ACC112 (cell line): ENCODE measurements at regions not wholly inside any gene's neighbourhood (a gene's known extent, or its start where the extent isn't known, plus 50 kb on each side); places are given as distances from the start of the nearest gene placed in this dataset.

Source experiments
- H2AFZ ChIP-seq: fragments of 200-600 bp; sonication (generic); one replicate; pipeline ENCODE4 v1.6.0; 2017; ENCODE audit warnings: antibody characterized with exemption, low read length; ENCODE audit not compliant: unreplicated experiment
- H3K27ac ChIP-seq: fragments of 200-600 bp; sonication (generic); 2 replicates; pipeline ENCODE4 v1.5.1; 2014; ENCODE audit warnings: low read depth, mild to moderate bottlenecking, antibody characterized with exemption, low read length, moderate library complexity
- H3K27me3 ChIP-seq: fragments of 200-600 bp; sonication (generic); 2 replicates; pipeline ENCODE4 v1.6.1; 2014; ENCODE audit warnings: mild to moderate bottlenecking, antibody characterized with exemption, low read length, moderate library complexity, mixed read lengths; ENCODE audit not compliant: insufficient read depth
- H3K36me3 ChIP-seq: fragments of 200-600 bp; sonication (generic); 2 replicates; pipeline ENCODE4 v1.6.1; 2016; ENCODE audit warnings: mild to moderate bottlenecking, antibody characterized with exemption, low read length, moderate library complexity, mixed read lengths; ENCODE audit not compliant: insufficient read depth
- H3K4me1 ChIP-seq: fragments of 200-600 bp; sonication (generic); one replicate; pipeline ENCODE4 v1.6.1; 2016; ENCODE audit warnings: low read length, mixed read lengths; ENCODE audit not compliant: insufficient read depth, unreplicated experiment, control insufficient read depth
- H3K4me3 ChIP-seq: fragments of 200-600 bp; sonication (generic); 2 replicates; pipeline ENCODE4 v1.5.1; 2014; ENCODE audit warnings: mild to moderate bottlenecking, low read depth, low read length
- H3K79me2 ChIP-seq: fragments of 200-600 bp; sonication (generic); one replicate; pipeline ENCODE4 v1.6.0; 2016; ENCODE audit warnings: low read length; ENCODE audit not compliant: control insufficient read depth, unreplicated experiment, insufficient read depth

GRCh38 chr10:128714644-128715415 is 588.6 kb upstream of the MKI67 start:
- Histone ChIP-seq H3K4me1 (no peaks in the 10 kb centered on the region), H2AFZ (no peak overlapping the region), H3K27ac (no peak overlapping the region), H3K4me3 (no peak overlapping the region), H3K27me3 (no peaks in the 10 kb centered on the region), H3K36me3 (no peaks in the 10 kb centered on the region), H3K79me2 (no peaks in the 10 kb centered on the region)

- no peak overlapping the region for H3K4me3 ChIP-seq
- H3K4me1 ChIP-seq, result no peaks in the 10 kb centered on the region
- no peak overlapping the region for H3K27ac ChIP-seq
- H3K36me3 ChIP-seq, result no peaks in the 10 kb centered on the region
- H3K27me3 ChIP-seq, result no peaks in the 10 kb centered on the region
- no peaks in the 10 kb centered on the region for H3K79me2 ChIP-seq
- H2AFZ ChIP-seq, result no peak overlapping the region
These were observed 590.0 kb upstream of the MKI67 start for GRCh38 chr10:128716181-128716580.

GRCh38 chr10:128721963-128722445 is 595.8 kb upstream of the MKI67 start:
- Histone ChIP-seq H3K36me3 (no peaks in the 10 kb centered on the region), H3K4me3 (no peak overlapping the region), H2AFZ (no peak overlapping the region), H3K27me3 (no peaks in the 10 kb centered on the region), H3K4me1 (no peaks in the 10 kb centered on the region), H3K79me2 (no peaks in the 10 kb centered on the region), H3K27ac (no peak overlapping the region)

- no peak overlapping the region for H2AFZ ChIP-seq
- H3K27ac ChIP-seq, result no peak overlapping the region
- H3K4me1 ChIP-seq, result no peaks in the 10 kb centered on the region
- no peaks in the 10 kb centered on the region for H3K79me2 ChIP-seq
- H3K4me3 ChIP-seq, result no peak overlapping the region
- H3K27me3 ChIP-seq, result no peaks in the 10 kb centered on the region
- no peaks in the 10 kb centered on the region for H3K36me3 ChIP-seq
These were observed 596.7 kb upstream of the MKI67 start for GRCh38 chr10:128722947-128723346.

- Histone ChIP-seq H3K4me1 (no peaks in the 10 kb centered on the region), H3K36me3 (no peaks in the 10 kb centered on the region), H3K4me3 (no peak overlapping the region), H3K27me3 (no peaks in the 10 kb centered on the region), H3K27ac (no peak overlapping the region), H2AFZ (no peak overlapping the region), H3K79me2 (no peaks in the 10 kb centered on the region)
These were observed 597.5 kb upstream of the MKI67 start for GRCh38 chr10:128723631-128724205.

GRCh38 chr10:128725531-128725930 is 599.3 kb upstream of the MKI67 start:
- Histone ChIP-seq H3K27ac (no peak overlapping the region), H3K4me1 (no peaks in the 10 kb centered on the region), H3K27me3 (no peaks in the 10 kb centered on the region), H3K36me3 (no peaks in the 10 kb centered on the region), H2AFZ (no peak overlapping the region), H3K79me2 (no peaks in the 10 kb centered on the region), H3K4me3 (no peak overlapping the region)

GRCh38 chr10:128727114-128727513 is 600.9 kb upstream of the MKI67 start:
- Histone ChIP-seq H3K27me3 (no peaks in the 10 kb centered on the region), H2AFZ (no peak overlapping the region), H3K79me2 (no peaks in the 10 kb centered on the region), H3K36me3 (no peaks in the 10 kb centered on the region), H3K4me3 (no peak overlapping the region), H3K4me1 (no peaks in the 10 kb centered on the region), H3K27ac (no peak overlapping the region)

GRCh38 chr10:128729910-128730420 is 603.7 kb upstream of the MKI67 start:
- H3K4me1 ChIP-seq, result no peaks in the 10 kb centered on the region
- no peaks in the 10 kb centered on the region for H3K36me3 ChIP-seq
- no peak overlapping the region for H3K27ac ChIP-seq
- H3K4me3 ChIP-seq, result no peak overlapping the region
- H3K27me3 ChIP-seq, result no peaks in the 10 kb centered on the region
- H2AFZ ChIP-seq, result no peak overlapping the region
- H3K79me2 ChIP-seq, result no peaks in the 10 kb centered on the region

GRCh38 chr10:128730922-128731321 is 604.7 kb upstream of the MKI67 start:
- H3K4me3 ChIP-seq, result no peak overlapping the region
- no peaks in the 10 kb centered on the region for H3K36me3 ChIP-seq
- H2AFZ ChIP-seq, result no peak overlapping the region
- no peaks in the 10 kb centered on the region for H3K4me1 ChIP-seq
- no peak overlapping the region for H3K27ac ChIP-seq
- no peaks in the 10 kb centered on the region for H3K27me3 ChIP-seq
- H3K79me2 ChIP-seq, result no peaks in the 10 kb centered on the region

GRCh38 chr10:128734161-128734560 is 607.9 kb upstream of the MKI67 start:
- Histone ChIP-seq H3K79me2 (no peaks in the 10 kb centered on the region), H2AFZ (no peak overlapping the region), H3K27ac (no peak overlapping the region), H3K4me1 (no peaks in the 10 kb centered on the region), H3K4me3 (no peak overlapping the region), H3K36me3 (no peaks in the 10 kb centered on the region), H3K27me3 (no peaks in the 10 kb centered on the region)

- no peak overlapping the region for H3K27ac ChIP-seq
These were observed 608.5 kb upstream of the MKI67 start for GRCh38 chr10:128734734-128735133.

More at GRCh38 chr10:128734734-128735133, 608.5 kb upstream of the MKI67 start:
- H3K79me2 ChIP-seq, result no peaks in the 10 kb centered on the region
- no peaks in the 10 kb centered on the region for H3K27me3 ChIP-seq
- no peaks in the 10 kb centered on the region for H3K36me3 ChIP-seq
- H3K4me3 ChIP-seq, result no peak overlapping the region
- no peak overlapping the region for H2AFZ ChIP-seq
- H3K4me1 ChIP-seq, result no peaks in the 10 kb centered on the region
